ENCODE measurements at regions not wholly inside any gene's neighbourhood (a gene's known extent, or its start where the extent isn't known, plus 50 kb on each side); places are given as distances from the start of the nearest gene placed in this dataset.

DNA sequence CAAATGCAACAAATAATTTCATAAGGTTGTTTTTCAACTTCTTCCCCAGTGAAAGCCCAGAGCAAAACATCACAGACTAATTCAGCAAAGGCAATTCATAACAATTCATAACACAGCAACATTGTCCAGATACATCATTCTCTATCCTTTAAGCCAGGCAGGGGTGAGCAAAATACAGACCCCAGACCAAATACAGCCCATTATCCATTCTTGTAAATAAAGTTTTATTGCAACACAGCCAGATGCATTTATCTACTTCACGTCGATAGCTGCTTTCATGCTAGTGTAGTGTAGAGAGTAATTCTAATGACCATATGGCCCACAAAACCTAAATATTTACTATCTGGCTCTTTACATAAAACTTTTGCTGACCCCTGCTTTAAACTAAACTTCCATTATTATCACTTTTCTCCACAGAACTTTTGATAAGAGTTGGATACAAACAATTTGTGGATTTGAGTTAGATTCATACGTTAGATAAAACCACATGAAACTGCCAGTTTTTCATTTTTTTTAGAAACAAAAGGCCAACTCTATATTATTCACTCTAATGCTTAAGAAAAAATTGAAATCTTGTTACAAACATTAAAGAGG lies 174.4 kb downstream of the DUSP6 start:
- Mint-ChIP-seq H3K27me3 (no peaks in the 10 kb centered on the region), H3K4me1 (ENCODE audit: unreplicated experiment) (no peaks in the 10 kb centered on the region), H3K36me3 (no peaks in the 10 kb centered on the region), H3K27ac (no peak overlapping the region), H3K4me3 (no peak overlapping the region), H3K9me3 (peaks cover 2% of the 10 kb centered on the region)
- DNase-seq (ENCODE audit: extremely low spot score, unreplicated experiment): no peak
- TF ChIP-seq, protein P1, sequence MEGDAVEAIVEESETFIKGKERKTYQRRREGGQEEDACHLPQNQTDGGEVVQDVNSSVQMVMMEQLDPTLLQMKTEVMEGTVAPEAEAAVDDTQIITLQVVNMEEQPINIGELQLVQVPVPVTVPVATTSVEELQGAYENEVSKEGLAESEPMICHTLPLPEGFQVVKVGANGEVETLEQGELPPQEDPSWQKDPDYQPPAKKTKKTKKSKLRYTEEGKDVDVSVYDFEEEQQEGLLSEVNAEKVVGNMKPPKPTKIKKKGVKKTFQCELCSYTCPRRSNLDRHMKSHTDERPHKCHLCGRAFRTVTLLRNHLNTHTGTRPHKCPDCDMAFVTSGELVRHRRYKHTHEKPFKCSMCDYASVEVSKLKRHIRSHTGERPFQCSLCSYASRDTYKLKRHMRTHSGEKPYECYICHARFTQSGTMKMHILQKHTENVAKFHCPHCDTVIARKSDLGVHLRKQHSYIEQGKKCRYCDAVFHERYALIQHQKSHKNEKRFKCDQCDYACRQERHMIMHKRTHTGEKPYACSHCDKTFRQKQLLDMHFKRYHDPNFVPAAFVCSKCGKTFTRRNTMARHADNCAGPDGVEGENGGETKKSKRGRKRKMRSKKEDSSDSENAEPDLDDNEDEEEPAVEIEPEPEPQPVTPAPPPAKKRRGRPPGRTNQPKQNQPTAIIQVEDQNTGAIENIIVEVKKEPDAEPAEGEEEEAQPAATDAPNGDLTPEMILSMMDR (conservative IDR thresholded peaks at IDR 0.05): no peak

DNA sequence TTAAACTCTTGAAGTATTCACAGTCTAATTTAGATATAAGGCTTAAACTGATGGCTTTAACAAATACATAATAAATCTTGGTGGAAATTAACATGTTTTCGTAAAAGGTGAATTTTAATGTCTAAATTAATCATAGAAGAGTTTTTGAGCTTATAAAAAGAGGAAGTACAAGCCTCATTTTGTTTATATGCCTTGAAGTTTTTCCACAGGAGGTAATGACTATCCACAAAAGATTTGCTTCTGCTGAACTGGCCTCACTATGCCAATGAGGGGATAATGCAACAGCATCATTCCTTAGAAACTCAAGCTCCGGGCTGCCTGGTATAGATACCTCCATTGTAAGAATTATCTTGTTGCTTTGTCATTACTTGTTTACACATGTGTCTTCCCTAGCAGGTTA lies 175.6 kb downstream of the DUSP6 start:
- no peak for DNase-seq (ENCODE audit: extremely low spot score, unreplicated experiment)
- Mint-ChIP-seq H3K27ac (no peak overlapping the region), H3K4me1 (ENCODE audit: unreplicated experiment) (no peaks in the 10 kb centered on the region), H3K27me3 (no peaks in the 10 kb centered on the region), H3K4me3 (no peak overlapping the region), H3K36me3 (no peaks in the 10 kb centered on the region), H3K9me3 (peaks cover 8% of the 10 kb centered on the region)
- TF ChIP-seq, protein P1 (conservative IDR thresholded peaks at IDR 0.05): no peak

DNA sequence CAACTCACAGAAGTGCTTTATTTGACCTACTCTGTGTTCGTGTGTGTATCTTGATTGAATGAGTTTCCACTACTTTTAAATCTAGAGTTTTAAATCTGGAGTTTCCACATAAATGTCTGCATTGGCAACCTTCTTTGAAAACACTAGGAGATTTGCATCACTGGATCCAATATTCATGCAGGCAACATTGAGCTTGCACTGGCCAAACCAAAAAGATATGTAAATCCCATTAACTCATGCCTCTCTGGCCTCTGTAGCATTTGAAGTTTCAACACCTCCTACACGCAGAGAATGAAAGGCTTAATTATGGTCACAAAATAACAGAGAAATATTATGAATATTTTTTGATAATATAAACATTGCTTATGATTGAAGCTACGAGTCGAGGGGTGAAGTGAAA lies 178.6 kb downstream of the DUSP6 start:
- H3K27ac Mint-ChIP-seq: no peak overlapping the region
- TF ChIP-seq, protein P1 (conservative IDR thresholded peaks at IDR 0.05): no peak
- no peak overlapping the region for H3K4me3 Mint-ChIP-seq
- H3K36me3 Mint-ChIP-seq: no peaks in the 10 kb centered on the region
- no peak for DNase-seq (ENCODE audit: extremely low spot score, unreplicated experiment)
- no peaks in the 10 kb centered on the region for H3K27me3 Mint-ChIP-seq
- H3K9me3 Mint-ChIP-seq: peaks cover 8% of the 10 kb centered on the region
- H3K4me1 Mint-ChIP-seq (ENCODE audit: unreplicated experiment): no peaks in the 10 kb centered on the region

DNA sequence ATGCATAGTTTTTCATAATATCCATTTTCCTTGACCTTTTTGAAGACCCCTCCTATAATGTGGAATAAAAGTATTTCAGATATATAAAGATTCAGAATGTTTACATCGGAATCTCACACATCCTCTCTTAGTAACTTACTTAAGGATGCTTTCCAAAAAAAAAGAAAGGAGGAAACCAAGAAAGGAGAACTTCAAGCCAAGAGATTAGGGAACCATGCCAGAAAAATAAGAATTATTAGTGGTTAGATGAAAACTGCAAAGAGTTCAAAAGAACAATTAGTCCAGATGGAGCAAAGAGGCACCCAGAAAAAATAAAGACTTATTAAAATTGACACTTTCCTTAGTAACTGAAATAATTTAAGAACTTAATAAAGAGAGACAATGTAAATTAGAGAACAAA lies 179.2 kb downstream of the DUSP6 start:
- peaks cover 8% of the 10 kb centered on the region for H3K9me3 Mint-ChIP-seq
- H3K27ac Mint-ChIP-seq: no peak overlapping the region
- H3K4me1 Mint-ChIP-seq (ENCODE audit: unreplicated experiment): no peaks in the 10 kb centered on the region
- no peak for DNase-seq (ENCODE audit: extremely low spot score, unreplicated experiment)
- TF ChIP-seq, protein P1 (conservative IDR thresholded peaks at IDR 0.05): no peak
- H3K36me3 Mint-ChIP-seq: no peaks in the 10 kb centered on the region
- no peaks in the 10 kb centered on the region for H3K27me3 Mint-ChIP-seq
- no peak overlapping the region for H3K4me3 Mint-ChIP-seq

DNA sequence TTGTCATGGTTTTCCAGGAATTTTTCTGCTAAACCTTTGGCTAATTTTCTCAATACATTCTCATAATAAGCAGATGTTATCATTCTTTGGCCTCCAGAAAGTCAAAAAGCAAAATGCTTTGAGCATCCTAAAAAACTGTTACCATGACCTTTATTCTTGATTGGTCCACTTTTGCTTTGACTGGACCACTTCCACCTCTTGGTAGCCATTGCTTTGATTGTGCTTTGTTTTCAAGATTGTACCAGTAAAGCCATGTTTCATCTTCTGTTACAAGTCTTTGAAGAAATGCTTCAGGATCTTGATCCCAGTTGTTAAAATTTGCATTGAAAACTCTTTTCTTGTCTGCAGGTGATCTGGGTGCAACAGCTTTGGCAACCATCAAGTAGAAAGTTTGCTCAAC lies 180.1 kb downstream of the DUSP6 start:
- no peak overlapping the region for H3K27ac Mint-ChIP-seq
- TF ChIP-seq, protein P1 (conservative IDR thresholded peaks at IDR 0.05): no peak
- H3K9me3 Mint-ChIP-seq: peaks cover 8% of the 10 kb centered on the region
- no peaks in the 10 kb centered on the region for H3K36me3 Mint-ChIP-seq
- DNase-seq (ENCODE audit: extremely low spot score, unreplicated experiment): no peak
- H3K4me3 Mint-ChIP-seq: no peak overlapping the region
- no peaks in the 10 kb centered on the region for H3K27me3 Mint-ChIP-seq
- H3K4me1 Mint-ChIP-seq (ENCODE audit: unreplicated experiment): no peaks in the 10 kb centered on the region

DNA sequence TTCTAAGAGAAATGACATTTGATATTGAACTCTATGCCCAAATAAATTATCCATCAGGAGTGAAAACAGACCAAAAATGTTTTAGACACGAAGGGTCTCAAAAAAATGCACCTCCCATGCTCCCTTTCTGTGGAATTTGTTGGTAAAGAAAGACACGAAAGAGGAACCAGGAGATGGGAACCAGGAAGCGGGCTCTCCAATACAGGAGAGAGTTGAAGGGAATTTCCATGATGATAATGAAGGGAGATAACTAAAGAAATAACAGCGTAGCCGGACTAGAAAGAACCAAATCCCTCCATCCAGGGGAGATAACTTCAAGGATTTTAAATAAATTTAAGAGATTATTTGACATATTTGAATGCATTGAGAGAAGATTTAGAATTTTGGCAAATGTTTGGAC lies 183.0 kb downstream of the DUSP6 start:
- Mint-ChIP-seq H3K36me3 (no peaks in the 10 kb centered on the region), H3K4me3 (no peak overlapping the region), H3K9me3 (peaks cover 8% of the 10 kb centered on the region), H3K27me3 (peaks cover 8% of the 10 kb centered on the region), H3K27ac (no peak overlapping the region), H3K4me1 (ENCODE audit: unreplicated experiment) (peaks cover 9% of the 10 kb centered on the region)
- TF ChIP-seq, protein P1 (conservative IDR thresholded peaks at IDR 0.05): no peak
- DNase-seq (ENCODE audit: extremely low spot score, unreplicated experiment): no peak
